BJ (cell line): ENCODE measurements at regions not wholly inside any gene's neighbourhood (a gene's known extent, or its start where the extent isn't known, plus 50 kb on each side); places are given as distances from the start of the nearest gene placed in this dataset.

Experiments used
- CTCF ChIA-PET: fragments of 350-600 bp; formaldehyde crosslinking; extraction: SDS; loops from one replicate; lab custom pipeline; 2021; ENCODE audit warnings: antibody characterized with exemption, inconsistent platforms; lab: Yijun Ruan, JAX
- POLR2A ChIA-PET: fragments of 300-600 bp; sonication (Branson Sonifier 250); formaldehyde crosslinking; extraction: SDS; loops from one replicate; lab custom pipeline; 2021; ENCODE audit warnings: antibody characterized with exemption; lab: Charles Lee
- DNase-seq: peaks from one replicate; pipeline ENCODE4 v3.0.0-alpha.2; 2011; ENCODE audit warnings: low read depth
- H3K27me3 ChIP-seq: 2 replicates; pipeline ENCODE4 v1.6.0; 2011; ENCODE audit warnings: low read length; ENCODE audit not compliant: control insufficient read depth, insufficient read depth
- H3K36me3 ChIP-seq: 2 replicates; pipeline ENCODE4 v1.5.1; 2011; ENCODE audit warnings: low read length; ENCODE audit not compliant: control insufficient read depth, insufficient read depth
- H3K4me3 ChIP-seq: 2 replicates; pipeline ENCODE4 v1.5.1; 2011; ENCODE audit warnings: low read depth, mild to moderate bottlenecking, control low read depth, low read length
- TF ChIP-seq, protein P1 (sequence below): IDR thresholded peaks from 2 replicates; pipeline ENCODE4 v1.5.1; 2011; ENCODE audit warnings: low read depth, mild to moderate bottlenecking, control low read depth, inconsistent platforms, low read length, moderate library complexity; ENCODE audit not compliant: insufficient read depth

GRCh38 chr2:56807861-56808260, 624.1 kb downstream of the CCDC85A start:
- ChIA-PET CTCF (no interaction called here), POLR2A (no interaction called here)
- TF ChIP-seq, protein P1, sequence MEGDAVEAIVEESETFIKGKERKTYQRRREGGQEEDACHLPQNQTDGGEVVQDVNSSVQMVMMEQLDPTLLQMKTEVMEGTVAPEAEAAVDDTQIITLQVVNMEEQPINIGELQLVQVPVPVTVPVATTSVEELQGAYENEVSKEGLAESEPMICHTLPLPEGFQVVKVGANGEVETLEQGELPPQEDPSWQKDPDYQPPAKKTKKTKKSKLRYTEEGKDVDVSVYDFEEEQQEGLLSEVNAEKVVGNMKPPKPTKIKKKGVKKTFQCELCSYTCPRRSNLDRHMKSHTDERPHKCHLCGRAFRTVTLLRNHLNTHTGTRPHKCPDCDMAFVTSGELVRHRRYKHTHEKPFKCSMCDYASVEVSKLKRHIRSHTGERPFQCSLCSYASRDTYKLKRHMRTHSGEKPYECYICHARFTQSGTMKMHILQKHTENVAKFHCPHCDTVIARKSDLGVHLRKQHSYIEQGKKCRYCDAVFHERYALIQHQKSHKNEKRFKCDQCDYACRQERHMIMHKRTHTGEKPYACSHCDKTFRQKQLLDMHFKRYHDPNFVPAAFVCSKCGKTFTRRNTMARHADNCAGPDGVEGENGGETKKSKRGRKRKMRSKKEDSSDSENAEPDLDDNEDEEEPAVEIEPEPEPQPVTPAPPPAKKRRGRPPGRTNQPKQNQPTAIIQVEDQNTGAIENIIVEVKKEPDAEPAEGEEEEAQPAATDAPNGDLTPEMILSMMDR: no peak
- H3K36me3 ChIP-seq: no peaks in the 10 kb centered on the region
- no peaks in the 10 kb centered on the region for H3K27me3 ChIP-seq
- H3K4me3 ChIP-seq: no peak overlapping the region
- no peak for DNase-seq

DNA sequence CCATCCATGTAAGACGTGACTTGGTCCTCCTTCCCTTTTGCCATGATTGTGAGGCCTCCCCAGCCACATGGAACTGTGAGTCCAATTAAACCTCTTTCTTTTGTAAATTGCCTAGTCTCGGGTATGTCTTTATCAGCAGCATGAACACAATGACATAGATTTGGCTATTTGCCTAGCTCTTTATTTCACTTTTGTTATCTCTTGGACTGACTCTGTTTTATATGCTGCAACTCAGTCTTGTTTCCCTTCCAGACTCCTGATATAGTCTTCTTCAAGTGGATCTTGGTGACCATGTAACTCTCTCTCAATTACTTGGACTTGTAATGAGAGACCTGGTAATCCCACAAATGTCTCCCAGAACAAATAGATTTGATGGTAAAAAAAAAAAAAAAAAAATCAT, 627.6 kb downstream of the CCDC85A start:
- ChIA-PET POLR2A (no interaction called here), CTCF (interaction anchor here (1.5 kb wide), 1 partner anchor 18 kb away, joined by 4 read pairs; no protein-coding TSS in a partner anchor)
- no peaks in the 10 kb centered on the region for H3K27me3 ChIP-seq
- H3K4me3 ChIP-seq: no peak overlapping the region
- TF ChIP-seq, protein P1: no peak
- no peaks in the 10 kb centered on the region for H3K36me3 ChIP-seq
- DNase-seq: no peak

DNA sequence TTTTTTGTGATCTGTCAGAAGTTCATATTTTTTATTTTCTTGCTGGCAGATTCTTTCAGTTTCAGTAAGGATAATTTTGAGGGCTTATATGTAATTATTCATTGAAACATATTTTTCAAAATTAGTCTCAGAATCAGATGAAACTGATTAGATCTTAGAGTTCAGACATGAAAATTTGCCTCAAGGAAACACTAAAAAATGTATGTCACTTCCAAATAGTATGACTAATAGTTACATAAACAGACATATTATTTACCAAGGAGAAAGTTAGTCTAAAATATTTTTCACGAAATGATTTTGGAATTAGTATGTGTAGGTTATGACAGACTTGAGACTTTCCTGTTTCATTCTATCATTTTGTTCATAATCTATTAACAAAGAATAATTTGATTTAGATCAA, 628.6 kb downstream of the CCDC85A start:
- POLR2A ChIA-PET: no interaction called here
- TF ChIP-seq, protein P1: no peak
- CTCF ChIA-PET: no interaction called here
- Histone ChIP-seq H3K36me3 (no peaks in the 10 kb centered on the region), H3K27me3 (no peaks in the 10 kb centered on the region), H3K4me3 (no peak overlapping the region)
- DNase-seq: no peak

DNA sequence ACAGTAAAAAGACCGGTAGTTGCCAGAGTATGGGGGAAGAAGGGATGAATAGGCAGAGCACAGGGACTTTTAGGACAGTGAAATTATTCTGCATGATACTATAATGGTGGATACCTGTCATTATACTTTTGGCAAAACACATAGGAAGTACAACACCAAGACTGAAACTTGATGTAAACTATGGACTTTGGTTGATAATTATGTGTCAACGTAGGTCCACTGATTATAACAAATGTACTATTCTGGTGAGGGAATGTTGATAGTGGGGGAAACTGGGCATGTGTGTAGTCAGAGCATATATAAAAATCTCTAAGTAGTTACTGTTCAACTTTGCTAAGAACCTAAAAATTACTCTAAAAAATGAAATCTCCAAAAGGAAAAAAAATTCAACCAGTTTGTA, 629.7 kb downstream of the CCDC85A start:
- ChIA-PET POLR2A (no interaction called here), CTCF (no interaction called here)
- TF ChIP-seq, protein P1: no peak
- Histone ChIP-seq H3K4me3 (no peak overlapping the region), H3K36me3 (no peaks in the 10 kb centered on the region), H3K27me3 (no peaks in the 10 kb centered on the region)
- DNase-seq: no peak

GRCh38 chr2:56816666-56817065, 632.9 kb downstream of the CCDC85A start:
- Histone ChIP-seq H3K36me3 (no peaks in the 10 kb centered on the region), H3K4me3 (no peak overlapping the region), H3K27me3 (no peaks in the 10 kb centered on the region)
- CTCF ChIA-PET: no interaction called here
- POLR2A ChIA-PET: no interaction called here
- TF ChIP-seq, protein P1: no peak
- DNase-seq: no peak
